GM18511 (cell line): ENCODE measurements at regions not wholly inside any gene's neighbourhood (a gene's known extent, or its start where the extent isn't known, plus 50 kb on each side); places are given as distances from the start of the nearest gene placed in this dataset.
"Not testable (repeated sequence)": the region's sequence is repeated elsewhere in the genome, so short reads cannot be mapped to it uniquely, and the experiment has no call there.

ENCODE experiments used
- ATAC-seq: cut with Tn5 transposase; IDR thresholded peaks from one replicate; pipeline ENCODE4 v1.9.1; 2021; ENCODE audit warnings: mild to moderate bottlenecking, moderate library complexity; ENCODE audit not compliant: unreplicated experiment

DNA sequence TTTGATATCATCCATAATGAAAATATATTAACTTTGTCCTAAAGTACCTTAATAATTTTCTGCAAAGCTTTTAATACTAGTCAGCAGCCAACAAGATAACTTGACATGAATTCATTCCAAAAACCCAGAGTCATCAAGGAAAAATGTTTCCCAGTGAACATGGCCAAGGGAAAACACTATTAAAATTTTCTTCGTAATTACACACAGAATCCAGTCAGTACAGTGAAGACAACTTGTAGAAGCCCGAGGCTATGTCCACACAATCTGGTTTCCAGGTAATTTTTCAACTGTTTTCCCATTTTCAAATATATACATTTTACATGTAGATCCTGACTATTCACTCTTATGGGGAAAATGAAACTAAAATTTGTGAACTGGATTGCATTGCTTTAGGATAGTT, 600.9 kb downstream of the CDH8 start:
- no peak for ATAC-seq

DNA sequence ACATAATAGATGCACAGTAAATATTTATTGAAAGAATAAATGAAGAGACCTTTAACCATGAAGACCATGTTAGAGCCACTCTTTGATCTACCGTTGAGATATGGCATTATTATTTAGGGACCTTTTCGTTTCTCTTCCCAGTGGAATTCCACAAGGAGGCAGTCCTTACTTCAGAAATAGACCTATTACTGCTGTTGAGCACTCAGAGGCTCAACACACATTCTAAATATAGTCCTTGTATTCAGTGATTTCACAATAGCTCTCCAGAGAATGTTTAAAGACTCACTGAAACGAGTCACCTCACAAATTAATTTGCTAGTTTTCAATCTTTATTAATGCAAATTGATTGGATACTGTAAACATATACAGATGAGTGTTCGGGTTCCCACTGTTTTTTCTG, 603.8 kb downstream of the CDH8 start:
- ATAC-seq = no peak

DNA sequence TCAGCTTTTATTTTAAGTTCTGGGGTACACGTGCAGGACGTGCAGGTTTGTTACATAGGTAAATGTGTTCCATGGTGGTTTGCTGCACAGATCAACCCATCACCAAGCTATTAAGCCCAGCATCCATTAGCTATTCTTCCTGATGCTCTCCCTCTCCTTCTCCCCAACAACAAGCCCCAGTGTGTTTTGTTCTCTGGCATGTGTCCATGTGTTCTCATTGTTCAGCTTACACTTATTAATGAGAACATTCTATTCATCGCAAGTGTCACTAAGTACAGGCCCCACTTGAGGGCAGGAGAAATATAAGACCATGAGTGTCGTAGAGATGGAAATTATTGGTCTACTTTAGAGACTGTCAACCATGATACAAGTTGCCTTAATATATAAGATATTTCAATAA, 615.1 kb downstream of the CDH8 start:
- no peak for ATAC-seq

DNA sequence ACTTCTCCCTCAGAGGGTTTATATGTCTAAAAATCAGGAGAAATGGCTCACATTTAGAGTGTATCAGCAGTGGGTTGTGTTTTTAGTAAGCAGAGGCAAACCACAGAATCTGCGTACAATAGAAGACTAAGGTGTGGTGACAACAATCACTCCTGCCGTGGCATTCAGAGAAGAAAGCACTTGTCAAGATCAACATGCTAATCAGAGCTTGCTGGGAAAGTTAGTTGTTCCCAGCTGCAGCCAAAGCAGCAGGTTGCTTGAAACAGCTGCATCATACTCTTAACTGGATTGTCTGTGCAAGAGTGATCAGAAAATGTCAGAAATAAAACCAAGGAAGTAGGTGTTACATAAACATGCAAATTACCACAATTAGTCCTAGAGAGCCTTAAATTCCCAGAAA, 616.4 kb downstream of the CDH8 start:
- no peak for ATAC-seq

DNA sequence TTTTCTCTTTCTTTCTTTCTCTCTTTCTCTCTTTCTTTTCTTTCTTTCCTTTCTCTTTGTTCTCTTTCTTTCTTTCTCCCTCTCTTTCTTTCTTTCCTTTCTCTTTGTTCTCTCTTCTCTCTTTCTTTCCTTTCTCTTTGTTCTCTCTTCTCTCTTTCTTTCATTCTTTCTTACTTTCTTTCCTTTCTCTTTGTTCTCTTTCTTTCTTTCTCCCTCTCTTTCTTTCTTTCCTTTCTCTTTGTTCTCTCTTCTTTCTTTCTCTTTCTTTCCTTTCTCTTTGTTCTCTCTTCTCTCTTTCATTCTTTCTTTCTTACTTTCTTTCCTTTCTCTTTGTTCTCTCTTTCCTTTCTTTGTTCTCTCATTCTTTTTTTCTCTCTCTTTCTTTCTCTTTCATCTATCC, 617.4 kb downstream of the CDH8 start:
- not testable (repeated sequence) for ATAC-seq

DNA sequence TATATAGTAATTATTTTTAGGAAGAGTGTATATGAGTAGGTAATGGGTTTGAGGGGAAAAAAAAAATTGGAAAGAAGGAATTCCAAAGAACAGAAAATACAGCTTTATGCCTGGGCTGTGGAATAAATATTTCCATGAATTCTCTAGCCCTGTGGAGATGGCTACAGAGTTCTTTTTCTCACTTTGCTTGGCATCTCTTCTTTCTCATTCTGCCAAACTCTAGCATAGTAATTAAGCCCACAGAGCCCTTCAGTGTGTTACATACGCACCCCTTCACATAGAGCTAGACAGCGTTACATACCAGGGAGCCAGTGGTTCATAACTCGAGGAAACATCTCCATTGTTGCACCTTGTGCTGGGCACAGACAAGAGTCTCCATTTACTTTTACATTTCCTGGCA, 621.1 kb downstream of the CDH8 start:
- no peak for ATAC-seq

DNA sequence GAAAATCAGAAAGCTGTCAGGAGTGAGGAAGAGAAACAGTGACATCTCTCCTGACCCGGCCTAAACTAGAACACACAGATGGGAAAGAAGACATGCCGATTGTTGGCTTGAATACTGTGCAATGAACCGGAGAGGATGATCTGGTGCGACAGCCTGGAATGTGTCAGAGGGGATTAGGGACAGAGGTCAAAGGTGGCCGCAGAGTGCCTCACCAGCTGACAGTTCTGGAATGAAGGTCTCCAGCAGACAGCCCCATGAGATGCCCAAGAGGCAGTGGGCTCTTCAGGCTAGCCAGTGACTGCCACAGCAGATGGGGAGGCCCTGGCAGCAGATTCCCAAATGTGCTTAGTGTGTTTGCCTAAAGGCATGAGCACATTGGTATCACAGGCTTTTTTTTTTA, 623.2 kb downstream of the CDH8 start:
- no peak for ATAC-seq

DNA sequence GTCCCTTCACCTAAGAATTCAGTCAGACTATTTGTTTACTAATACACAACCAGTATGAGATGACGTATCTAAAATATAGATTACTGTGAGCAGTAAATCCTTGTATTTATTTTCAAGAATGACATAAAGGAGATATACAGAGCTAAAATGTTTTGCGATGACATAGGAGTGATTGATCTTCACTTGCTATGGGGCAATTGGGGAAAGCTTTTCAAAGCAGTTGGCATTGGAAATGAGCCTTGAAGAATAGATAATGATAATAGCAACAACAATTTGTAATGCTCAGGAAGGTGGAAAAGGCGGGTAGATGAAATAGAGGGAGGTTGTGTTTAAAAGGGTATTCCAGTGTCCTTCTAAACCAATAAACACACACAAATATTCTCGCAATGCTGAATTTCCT, 623.7 kb downstream of the CDH8 start:
- no peak for ATAC-seq

DNA sequence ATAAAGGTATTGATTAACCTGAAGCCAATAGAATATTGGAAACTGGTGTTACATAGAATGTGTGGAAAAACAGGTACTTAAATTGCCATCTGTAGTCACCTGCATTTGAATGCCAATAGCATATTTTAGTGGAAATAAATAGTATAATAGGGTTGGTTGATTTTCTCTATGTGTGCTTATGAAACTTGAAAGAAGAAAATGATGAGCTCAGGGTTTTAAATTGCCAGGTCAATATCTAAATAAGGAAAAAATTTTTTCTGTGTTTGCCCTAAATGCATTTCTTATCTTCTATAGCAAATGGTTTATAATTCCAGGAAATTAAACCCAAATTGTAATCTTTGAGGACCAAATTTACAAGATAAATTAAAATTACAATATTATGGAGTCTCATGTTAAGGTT, 626.6 kb downstream of the CDH8 start:
- ATAC-seq = no peak

DNA sequence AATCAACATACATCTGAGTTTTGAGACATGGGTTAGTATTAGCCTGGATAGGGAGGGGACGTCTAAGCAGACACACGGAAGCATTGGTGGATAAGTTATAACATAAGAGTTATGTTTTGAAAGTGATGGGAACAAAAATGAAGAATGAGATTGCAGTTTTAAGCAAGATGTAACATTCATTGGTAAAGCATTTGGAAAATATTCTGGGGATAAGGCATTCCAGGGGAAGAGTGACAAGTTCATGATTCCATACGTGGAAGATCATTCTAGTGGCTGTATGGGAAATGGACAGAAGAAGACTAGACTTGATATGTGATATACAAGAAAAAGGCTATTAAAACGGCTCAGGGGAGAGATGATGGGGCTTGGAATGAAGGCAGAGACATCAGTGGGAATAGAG, 632.9 kb downstream of the CDH8 start:
- no peak for ATAC-seq

DNA sequence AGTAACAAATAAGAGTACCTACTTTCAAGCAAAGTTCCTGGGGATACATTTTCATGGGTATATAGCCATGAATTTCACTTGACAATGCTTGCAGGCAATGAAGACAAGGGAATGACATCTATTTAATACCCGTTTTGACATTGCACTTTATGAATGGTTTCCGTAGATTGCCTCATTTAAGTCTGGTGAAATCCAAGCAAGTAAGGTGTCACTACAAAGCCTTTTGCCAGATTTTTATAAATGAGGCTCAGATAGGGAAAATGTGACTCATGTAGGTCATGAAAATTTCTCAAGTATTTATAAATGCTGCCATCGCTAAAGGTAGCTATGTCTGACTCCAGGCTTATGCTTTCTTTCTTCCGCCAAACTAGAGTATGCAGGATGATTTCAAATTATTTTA, 644.3 kb downstream of the CDH8 start:
- ATAC-seq = no peak

DNA sequence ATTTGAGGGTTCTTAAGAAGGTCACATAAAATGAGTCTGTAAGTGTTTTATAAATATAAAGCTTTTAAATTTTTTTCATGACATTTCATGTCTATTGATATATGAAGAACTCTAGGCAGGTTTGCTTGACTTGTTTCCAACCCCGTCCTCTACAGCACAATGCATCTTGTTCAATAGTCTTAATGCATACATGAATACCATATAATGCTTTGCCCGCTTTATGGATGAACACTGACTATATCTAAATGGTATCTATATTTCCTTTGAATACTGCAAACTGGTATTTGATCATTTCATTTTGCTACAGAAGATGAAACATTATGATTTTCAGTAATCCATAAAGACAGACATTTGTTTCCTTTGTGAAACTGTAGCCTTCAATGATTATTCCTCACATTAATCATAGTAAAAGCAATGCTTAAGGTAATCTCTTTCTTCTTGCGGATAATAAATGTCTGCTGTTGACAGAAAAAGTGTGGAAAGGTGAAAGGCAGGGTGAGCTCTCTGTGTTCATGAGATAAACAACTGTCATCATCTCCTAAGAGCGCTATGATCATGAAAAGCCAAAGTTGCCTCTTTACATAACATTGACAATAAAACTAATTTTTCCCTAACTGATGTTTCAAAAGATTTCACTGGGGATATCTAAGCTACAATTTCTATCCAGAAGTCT, 645.1 kb downstream of the CDH8 start:
- ATAC-seq = no peak

DNA sequence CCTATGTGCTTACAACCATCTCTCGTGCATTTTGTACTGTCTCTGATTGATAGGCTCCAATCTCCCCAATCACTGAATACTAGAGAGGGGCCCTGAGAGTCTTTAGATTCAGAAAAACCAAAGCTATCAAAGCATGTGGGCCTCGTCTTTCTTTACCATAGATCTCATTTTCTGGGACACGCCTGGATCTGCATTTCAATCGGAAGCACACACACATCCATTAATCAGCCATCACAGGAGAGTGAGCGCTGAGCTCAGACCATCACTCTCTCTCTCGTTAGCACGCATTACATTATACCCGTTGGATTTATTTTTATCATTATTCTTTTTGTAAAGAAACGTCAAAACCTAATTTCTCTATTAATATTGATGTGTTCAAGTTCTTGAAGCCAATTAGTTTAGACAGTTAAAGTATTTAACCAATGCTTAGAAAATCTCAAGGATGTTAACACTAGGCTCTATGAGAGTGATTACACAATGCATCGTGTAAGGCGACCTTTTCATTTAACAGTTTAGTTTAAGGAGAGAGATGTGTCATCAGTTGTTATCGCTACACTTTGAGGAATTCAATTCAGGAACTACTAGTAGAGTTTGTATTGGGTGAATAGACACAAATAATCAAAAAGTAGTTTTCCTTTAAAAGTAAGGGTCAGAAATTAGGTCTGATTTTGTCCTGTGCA, 650.7 kb downstream of the CDH8 start:
- ATAC-seq = no peak

DNA sequence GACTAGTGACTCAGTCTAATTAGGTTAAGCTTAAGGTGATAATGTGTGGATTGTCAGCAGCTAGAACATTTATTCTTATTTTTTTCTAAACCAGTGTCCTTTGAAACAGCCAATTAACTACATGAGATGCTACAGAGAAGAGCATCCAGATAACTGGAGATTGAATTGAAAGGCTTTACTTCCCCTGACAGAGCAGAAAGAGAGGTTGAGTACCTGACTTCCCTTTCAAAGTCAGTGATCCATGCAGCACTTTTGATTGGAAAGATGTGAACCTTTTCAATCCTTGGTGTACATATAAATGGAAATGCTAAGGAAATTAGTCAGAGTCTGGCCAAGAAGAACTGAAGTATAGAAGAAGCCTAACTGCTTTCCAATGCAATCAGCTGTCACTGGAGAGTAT, 653.8 kb downstream of the CDH8 start:
- no peak for ATAC-seq

DNA sequence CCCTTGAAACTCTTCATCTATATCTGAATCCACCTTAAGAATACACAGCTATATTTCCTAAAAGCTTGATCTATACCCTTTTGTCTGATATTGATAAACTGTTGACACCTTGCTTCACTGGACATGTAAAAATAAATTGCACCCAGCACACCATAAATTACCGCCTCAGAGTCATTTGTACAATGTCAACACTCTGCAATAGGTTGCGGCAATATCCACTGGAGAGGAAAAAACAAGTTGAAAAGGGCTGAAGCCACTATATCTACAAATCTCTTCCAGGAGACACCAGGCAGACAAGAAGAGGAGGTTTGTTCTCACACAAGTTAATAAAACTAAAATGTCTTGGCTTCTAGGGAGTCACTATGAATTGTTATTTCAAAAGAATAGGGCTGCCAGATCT, 656.9 kb downstream of the CDH8 start:
- ATAC-seq = no peak

DNA sequence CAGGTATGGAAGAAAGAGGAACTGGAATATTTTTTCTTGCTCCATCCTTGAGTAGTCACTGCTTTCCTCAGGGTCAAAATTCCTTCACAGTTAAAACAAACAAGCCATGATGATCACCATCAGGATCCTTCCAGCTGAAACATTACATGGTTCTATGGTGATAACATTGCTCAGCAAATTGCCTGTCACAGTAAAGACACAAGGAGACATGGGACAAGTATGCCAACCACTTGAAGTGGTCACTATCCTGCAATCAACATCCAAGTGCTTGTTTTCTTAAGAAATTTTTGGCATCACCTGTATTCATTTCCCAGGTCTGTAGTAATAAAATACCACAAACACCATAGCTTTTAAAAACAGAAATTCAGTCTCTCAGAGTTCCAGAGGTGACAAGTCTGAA, 662.2 kb downstream of the CDH8 start:
- ATAC-seq = no peak

DNA sequence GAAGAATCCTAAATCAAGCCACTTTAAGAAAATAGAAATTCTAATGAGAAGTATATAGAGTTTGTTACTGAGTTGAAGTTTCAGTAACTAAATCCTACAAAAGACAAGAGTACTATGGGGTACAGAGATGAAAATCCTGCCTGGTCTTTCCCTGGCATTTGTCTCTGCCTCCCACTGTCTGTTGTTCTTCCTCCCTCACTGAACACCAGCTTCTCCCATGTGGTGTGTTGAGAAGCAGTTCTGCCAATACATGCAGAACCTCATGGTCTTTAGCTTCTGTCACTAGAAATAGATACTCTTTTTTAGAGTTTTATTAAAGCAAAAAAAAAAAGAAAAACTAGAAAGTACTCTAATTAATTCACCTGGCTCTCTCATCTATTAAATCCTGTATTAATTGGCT, 664.4 kb downstream of the CDH8 start:
- ATAC-seq = no peak

DNA sequence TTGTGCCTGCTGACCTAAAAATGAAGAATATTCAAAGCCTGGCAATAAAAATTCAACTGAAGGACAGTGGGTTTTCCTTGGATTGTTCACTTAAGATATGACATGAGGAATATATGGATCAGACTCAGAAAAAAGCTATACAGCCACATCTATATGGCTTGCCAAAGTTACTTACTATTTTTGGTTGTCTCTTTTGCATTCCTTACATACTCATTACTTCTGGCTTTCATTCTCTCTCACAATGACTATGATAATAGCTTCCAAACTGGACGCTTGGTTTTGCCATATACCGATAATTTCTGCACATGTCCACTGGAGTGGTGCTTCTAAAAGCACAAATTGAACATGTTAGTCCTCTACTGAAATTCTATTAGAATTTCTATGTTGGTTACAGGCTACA, 664.9 kb downstream of the CDH8 start:
- no peak for ATAC-seq

DNA sequence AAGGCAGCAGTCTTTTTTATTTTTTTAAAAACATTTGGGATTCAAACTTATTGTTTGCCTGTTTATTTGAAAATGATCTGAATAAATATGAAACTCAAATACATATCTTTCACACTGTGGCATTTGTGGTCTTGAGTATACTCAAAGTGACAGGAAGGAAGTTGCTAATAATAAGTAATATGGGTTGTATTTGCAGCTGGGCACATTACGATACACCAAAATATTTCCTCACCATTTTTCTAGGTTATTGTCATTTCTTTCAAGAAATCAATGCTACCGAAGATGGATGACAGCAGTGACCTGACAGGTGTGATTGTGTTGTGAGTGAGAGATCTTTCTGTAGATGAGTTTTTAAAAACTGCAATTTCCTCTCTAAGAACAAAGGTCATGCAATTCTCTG, 665.7 kb downstream of the CDH8 start:
- no peak for ATAC-seq

DNA sequence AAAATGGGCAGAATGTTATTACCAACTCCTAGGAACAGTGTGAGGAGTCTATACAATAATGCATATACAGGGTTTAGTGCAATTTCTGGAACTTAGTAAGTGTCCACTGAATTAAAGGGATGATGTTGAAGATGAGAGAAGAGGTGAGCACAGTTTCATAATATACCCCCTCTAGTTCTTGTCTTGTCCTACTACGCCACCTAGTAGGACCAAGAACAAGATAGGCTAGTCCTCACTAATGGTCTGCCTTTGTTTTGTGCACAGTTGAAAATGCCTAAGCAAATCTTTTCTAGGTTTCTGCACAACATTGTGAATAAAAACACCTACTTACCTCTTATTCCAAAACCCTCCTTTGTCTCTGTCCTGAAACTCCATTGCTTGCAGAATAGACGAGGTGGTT, 670.2 kb downstream of the CDH8 start:
- ATAC-seq = no peak

DNA sequence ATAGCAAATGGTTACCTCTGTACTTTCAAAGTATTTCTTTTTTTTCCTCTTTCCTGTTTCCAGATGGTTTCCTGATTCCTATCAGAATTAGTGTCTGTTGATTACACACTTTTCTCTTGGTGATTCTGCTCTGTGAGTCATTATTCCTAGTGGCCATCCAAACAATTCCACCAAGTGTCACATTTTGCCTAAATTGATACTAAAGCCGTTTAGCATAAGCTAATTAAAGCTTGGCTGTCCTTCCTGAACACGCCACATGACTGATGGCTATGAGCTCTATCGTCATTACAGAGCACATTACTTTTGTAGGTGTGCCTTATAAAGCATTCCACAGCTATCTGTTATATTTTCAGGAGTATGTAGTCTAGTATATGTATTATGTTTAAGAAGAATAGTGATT, 671.2 kb downstream of the CDH8 start:
- ATAC-seq = no peak

DNA sequence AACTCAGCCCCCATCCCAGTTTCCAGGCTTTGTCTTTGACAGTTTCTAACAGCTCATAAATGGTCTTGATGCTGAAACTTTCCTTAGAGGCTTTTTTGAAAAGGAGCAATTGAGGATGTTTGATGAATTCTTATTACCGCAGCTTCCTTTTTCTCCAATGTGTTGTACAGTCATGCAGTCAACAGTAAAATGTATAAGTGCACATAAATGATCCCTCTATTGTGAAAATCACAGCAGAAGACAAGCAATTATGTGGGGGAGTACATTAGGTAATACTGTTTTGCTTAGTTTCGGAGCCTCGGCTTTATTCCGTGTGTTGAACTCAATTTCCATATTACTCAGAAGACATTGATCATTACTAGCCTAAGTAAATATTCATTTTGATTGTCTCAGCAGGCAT, 673.7 kb downstream of the CDH8 start:
- no peak for ATAC-seq

DNA sequence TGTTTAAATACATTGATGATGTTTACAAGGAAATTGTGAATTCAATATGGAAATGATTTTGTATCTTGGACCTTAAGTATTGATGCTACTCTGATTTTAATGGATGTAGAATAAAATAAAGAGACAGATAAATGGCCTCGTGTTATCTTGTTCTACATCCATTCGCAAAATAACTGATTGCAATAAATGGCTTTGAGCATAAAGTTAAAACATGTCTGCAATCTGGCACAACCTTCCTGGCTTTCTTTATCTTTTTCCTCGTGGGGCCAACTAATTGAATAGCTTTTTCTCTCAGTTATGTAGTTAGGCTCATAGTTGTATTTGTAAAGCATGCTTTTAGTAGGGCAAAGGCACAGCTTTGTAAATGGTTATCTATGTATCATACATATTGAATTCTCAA, 691.4 kb downstream of the CDH8 start:
- no peak for ATAC-seq
